Activated CD4-positive, CD25-positive, alpha-beta regulatory T cell (primary cell): ENCODE measurements at regions not wholly inside any gene's neighbourhood (a gene's known extent, or its start where the extent isn't known, plus 50 kb on each side); places are given as distances from the start of the nearest gene placed in this dataset.

ENCODE experiments used
- DNase-seq, 4 experiments: peaks; one replicate each; lab custom pipeline; 2025; lab: John Stamatoyannopoulos, UW

DNA sequence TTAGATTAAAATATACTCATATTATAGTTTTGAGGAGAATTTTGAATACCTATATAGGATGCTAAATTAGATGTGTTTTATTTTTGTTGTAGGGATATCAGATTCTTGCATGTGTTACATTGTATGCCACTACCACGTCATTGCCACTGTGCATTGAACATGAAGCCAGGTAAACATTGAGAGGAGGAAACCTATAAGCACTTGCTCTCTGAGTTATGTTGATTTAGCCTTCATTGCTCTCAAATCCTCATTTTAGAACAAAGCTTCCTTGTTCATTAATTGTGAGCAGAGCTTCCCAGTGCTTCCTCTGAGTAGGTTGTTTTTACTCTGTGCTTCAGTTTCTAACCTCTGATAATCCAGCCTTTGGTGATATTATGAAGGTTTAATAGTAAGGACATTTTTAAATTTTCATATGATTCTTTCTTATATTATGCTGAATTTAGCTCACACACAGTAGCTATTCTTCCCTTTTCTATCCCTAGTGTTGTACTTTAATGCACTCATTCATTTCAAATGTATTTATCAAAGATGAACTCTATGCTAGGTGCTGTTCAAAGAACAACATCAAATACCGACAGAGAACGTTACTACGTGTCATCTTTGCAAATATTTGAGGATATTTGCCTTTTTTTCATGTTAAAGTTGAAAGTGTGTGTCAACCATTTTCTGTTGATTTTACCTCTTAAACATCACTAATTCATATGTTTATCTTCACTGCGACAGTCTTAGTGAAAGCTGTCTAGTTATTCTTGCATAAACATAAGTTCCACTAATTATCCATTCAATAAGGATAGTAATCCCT is 1448.0 kb upstream of the MIR17HG start:
- DNase-seq: no peak

DNA sequence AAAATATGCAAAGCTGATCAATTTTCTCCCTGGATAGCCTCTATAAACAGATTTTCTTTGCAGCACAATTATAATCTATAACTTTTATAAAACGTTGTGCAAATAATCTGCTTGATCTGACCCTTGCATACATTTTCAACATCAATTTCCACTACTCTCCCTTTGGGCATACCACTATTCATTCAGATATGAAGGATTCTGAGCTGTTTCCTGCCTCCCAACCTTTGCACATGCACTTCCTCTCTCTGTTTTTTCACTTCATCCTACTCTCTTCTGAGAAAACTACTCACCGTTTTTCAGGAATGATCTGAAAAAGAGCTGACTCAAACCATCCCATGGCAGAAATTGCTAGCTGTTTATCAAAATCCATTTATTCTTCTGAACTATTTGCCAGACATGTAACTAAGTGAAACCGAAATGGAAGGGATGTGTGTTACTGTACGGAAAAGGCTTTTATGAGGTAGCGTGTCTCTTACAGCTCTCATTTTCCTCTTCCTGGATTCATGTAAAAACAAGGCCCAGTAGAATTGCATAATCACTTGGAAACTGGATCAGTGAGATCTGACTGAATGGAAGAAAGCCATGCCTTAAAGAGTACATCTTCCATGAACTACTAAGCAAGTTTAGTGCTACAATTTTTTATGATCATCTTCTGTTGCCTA is 1447.3 kb upstream of the MIR17HG start:
- no peak for DNase-seq

DNA sequence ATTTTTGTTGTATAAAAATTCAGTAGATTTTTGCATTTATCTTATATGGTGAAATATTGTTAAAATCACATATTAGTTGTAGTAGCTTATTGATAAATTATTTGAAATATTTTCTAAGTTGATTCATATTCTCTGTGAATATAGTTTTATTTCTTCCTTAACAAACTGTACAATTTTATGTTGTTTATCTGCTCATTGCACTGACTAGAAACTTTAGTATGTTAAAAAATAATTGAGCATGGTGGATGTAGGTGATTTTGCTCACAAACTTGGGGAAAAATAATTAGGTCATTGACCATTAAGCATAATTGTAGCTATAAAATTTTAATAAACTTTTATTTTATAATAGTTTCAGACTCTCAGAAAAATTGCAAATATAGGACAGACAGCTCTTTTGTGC is 1445.3 kb upstream of the MIR17HG start:
- no peak for DNase-seq

DNA sequence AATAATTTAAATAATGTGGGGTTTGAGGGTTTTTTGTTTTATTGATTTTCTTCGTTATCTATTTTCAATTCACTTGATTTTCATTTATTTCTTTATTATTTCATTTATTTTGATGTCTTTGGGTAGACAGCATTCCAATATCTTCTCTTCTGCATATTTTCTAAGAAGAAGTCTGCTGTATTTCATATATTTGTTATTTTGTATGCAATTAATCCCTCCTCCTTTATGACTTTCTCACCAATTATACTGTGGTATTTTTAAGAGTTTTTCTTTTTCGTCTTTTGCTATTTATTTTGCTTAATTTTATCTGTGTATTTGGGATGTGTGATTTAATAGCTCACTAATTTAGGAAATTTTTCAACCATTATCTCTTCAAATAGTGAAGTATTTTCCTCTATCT is 1444.4 kb upstream of the MIR17HG start:
- DNase-seq: no peak

DNA sequence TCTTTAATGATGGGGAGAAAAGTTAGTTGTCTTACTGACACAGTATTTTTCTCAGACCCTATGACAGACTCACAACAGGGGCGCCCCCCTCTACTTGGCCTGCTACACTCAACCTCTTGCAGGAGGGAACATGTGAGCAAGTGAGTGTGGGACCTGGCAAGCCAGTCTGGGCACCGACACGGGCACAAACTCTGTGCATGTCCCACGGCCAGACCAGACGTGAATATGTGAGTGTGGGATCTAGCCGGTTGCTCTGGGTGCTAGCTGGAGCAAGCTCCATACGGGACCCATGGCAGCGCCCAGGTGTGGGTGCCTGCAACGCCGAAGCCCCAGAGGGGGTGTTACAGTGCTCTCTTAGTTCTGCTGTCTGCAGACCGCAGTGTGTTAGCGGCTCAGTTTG is 1437.3 kb upstream of the MIR17HG start:
- no peak for DNase-seq

DNA sequence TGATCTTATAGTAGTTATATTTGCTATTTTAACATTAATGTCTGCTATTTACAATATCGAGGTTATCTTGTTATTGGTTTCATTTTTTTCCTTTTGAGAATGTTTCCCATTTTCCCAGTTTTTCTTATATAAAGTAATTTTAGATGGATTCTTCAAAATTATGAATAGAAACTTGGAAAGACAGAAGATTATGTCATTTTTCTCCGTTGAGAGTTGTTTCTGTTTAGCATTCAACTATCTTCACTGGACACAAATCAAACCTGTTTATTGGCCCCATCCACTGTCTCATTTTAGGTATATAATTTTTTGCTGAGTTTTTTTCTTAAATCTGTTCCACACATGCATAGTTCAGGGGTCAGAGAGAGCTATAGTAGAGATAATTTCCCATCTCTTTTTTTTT is 1430.9 kb upstream of the MIR17HG start:
- DNase-seq: no peak

DNA sequence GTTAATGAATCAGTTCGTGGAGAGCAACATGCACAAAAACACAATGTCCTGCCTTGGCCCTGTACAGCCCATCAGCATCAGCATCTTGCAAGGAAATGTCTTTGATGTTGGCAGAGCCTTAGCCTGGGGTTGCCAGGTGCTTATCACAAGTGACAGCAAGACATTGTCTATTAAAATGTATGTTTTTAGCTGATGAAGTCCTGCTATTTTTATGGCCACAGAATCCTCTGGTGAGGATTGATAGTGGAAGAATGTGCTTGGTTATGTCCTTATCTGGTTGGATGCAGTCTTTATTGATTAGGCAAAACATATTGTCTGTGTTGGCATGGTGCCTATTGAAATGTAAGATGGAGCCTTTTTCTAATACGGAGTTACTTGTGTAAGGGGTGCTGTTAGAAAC is 1427.0 kb upstream of the MIR17HG start:
- DNase-seq: no peak

DNA sequence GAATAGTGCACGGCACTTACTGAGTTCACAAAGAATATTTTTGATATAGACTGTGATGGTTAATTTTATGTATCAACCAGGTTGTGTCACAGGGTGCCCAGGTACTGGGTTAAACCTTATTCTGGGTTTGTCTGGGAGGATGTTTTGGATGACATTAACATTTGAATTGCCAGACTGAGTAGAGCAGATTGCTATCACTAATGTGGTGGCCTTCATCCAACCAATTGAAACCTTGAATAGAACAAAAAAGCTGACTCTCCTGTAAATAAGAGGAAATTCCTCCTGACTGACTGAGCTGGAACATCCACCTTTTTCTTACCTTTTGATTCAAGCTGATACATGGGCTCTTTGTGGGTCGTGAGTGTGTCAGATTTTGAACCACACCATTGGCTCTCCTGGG is 1424.4 kb upstream of the MIR17HG start:
- DNase-seq: no peak

DNA sequence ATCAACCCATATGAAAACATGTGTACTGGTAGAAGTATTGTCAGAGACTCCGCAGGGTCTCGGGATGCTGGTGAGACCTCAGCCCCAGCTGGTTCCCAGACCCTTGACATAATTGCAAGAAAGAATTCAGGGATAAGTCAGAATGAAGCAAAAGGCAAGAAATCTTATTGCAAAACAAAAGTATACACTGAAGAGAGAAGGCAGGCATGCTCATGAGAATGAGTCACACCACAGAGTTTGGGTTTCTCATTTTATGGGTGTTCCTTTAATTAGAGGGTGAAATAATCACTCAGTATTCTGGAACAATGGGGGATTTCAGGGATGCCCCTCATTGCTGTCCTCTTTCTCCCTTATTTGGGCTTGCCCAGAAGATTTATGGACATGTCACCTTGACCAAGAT is 1423.8 kb upstream of the MIR17HG start:
- no peak for DNase-seq

DNA sequence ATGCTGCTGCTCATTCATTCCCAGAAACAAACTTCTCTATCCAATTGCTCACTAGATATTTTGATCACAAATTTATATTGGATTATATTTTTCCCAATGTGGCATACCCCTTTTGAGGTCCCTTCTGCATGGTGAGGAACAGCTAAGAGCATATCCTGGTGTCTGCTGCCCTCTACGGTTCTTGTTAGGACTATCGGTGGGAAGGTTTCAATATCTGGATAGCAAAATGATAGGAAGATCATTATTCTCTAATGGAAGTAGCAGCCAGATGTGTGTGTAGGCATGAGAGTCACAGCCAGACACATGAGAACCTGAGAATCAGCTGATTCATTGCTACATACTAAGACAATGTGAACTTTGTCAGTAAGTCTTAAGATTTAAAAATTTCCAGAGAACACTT is 1422.4 kb upstream of the MIR17HG start:
- DNase-seq: no peak

DNA sequence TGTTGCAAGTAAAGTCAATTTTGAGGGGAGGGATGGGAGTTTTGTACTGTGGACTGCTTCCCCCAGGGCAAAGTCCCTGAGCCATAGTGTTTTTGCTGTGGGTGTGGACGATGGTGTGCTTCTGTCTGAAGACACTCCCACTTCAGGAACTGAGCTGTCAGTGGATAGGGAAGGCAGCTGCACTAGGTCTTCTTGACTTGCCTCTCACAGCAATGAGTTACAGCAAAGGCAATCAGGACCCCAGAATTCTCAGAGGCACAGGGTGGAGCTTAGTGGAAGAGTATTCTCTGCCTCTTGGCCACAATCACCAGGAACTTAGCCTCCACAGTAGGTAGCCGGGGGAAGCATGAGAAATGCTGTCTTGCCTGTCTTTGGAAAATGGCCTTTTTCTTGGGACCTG is 1416.6 kb upstream of the MIR17HG start:
- DNase-seq: no peak

DNA sequence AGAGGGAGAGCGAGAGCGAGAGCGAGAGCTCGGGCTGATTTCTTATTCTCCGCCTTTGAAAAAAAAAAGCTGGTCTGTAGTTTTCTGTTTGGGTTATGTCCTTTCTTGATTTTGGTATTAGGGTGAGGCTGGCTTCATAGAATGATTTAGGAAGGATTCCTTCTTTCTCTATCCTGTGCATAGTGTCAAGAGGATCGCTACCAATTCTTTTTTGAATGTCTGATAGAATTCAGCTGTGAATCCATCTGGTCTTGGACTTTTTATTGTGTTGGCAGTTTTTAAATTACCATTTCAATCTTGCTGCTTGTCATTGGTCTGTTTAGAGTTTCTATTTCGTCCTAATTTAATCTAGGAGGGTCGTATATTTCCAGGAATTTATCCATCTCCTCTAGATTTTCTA is 1414.6 kb upstream of the MIR17HG start:
- no peak for DNase-seq

DNA sequence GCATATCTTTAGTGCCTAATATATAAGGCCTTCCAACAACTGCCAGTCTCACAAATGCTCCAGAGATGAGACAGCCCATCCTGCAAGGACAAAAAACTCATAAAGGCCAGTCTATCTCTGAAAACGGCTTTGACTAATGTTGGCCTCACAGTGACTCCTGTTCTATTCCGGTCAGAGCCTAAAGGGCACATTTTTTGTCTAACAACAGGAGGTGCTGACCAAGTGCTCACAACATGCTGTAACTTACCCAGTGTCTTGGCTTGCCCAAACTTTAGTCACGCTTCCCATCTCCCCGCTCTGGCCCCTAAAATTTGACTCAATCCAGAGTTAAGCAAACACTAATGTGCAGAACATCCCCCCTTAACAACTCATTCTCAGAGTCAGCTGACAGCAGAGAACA is 1411.2 kb upstream of the MIR17HG start:
- no peak for DNase-seq

DNA sequence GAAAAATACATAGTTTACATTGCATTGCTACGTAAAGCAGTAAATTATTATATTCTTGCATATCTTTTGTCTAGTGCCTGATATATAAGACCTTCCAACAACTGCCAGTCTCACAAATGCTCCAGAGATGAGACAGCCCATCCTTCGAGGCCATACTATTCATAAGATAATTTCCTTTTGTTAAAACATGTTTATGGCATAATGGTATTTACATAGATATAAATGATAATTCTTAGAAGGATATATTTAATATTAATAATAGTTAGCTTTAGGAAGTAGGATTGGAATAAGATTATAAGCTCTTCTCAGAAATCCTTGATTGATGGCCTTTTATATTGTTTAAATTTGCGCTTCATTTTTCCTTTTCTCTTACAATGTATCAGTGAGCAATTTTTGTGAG is 1410.1 kb upstream of the MIR17HG start:
- DNase-seq: no peak

DNA sequence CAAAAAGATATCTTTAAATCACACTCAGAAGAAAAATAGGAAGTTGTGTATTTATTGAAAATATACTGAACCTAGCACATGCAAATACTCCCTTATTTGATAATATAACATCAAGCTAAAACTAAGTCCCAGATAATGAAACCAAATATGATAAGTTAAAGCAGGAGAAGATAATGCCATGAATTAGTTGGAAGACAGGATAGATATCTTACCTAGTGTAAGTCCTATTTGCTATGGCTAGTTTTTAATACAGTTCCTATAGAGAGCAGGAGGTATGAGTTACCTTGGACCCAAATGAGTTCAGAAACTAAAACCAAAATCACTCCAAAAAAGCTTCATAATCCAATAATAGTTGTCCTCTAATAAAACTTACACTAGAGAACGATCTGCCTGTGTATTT is 1407.1 kb upstream of the MIR17HG start:
- no peak for DNase-seq

DNA sequence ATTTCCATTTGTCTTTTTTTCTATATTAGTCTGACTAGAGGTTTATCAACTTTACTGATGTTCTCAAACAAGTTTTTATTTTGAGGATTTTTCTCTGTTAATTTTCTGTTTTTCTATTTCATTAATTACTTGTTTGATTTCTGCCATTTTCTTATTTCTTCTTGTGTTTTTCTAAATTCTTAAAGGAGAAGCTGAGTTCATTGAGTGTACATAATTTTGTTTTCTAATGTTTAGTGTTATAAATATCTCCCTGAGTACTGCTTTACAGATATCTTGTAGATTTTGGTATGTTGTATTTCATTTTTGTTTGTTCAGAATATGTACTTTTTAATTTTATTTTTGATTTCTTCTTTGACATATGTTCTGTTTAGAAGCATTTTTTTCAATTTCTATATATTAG is 1404.3 kb upstream of the MIR17HG start:
- DNase-seq: no peak

DNA sequence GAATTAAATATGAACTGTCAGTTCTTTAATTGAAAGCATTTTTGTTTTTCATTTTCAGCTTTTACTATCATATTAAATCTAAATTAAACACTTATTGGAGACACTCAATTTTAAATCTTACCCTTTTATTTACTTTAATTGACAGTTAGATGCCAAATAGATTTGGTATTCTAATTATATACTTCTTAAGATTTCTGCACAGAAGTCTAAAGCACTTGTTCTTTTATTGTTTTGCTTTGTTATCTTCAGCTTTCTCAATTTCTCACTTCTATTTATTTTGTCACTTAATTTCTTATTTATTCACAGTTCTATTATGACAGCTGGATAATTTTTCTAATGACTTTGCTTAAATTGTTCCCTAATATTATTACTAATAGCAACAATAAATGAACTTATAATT is 1397.3 kb upstream of the MIR17HG start:
- DNase-seq: no peak

DNA sequence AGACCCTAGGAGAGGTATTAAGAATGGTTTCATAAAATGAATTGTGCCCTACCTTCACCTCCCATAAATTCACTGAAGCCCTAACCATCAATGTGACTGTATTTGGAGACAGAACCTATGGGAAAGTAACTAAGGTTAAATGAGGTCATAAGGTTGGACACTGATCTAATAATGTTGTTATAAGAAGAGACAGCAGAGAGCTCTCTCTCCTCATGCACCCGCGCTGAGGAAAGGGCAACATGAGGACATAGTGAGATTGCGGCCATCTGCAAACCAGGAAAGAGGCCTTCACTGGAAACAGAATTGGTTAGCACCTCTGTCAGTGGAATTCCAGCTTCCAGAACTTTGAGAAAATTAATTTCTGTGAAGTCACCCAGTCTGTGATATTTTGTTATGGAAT is 1396.1 kb upstream of the MIR17HG start:
- no peak for DNase-seq

DNA sequence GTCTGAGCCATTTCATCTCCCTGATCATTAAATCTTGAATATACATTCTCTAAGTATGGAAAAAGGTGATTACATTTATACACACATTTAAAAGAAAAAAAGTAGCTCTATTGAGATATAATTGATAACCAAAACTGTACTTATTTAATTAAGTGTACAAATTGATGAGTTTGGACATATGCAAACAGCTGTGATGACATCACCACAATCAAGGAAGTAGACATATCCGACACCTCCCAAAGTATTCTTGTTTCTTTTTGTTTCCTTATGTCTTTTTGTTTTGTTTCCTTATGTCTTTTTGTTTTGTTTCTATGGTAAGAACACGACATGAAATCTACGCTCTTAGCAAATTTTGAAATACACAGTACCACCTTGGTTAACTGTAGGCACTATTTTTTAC is 1393.9 kb upstream of the MIR17HG start:
- DNase-seq: no peak

DNA sequence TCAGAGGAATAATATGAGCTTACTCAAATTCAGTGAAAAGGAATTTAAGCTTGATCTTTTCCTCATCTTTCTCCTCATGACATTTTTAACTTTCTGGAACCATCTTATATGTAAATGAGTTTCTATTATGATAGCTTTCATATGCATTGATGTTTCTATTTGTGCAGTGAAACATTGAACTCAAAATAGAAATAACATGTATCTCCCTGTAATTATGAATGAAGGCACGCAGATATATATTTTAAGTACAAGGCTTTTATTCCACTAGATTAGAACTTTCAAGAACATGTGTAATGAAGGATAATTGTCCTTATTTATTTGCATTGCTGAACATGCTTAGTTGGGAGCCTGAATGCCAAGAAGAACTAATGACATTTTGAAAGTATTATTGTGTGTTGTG is 1391.7 kb upstream of the MIR17HG start:
- no peak for DNase-seq

DNA sequence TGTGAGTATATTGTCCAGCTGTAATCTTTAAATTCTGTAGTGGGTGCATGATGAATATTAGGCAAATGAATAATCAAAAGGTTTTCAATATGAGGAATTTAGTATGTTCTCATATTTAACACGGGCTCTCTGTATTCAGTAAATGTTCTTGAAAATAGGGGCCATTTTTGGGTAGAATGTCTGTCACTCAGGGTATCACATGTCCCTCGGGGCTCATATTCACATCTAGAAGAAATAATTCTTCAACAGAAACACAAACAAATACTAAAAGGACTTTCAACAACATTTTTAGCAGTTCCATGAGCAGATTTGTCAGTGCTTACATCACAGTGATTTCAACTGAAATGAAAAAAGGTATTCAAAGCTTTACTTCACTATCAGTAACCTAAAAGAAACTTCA is 1388.4 kb upstream of the MIR17HG start:
- no peak for DNase-seq

DNA sequence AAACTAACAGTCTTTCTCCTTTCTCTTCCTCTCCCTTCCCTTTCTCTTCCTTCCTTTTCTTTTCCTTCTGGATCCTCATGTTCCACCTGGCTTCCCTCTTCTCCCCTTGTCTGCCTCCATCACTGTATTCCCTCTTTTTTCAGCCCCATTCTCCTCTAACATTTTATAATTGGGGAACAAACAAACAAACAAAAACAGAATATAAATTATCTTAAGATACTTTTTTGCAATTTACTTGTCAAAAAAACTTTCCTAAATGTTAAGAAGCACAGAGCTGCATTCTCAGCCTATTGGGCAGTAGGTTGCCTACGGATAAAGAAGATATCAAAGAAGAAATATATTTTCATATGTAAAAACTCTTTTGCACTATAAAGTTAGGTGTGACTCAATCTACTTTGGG is 1382.2 kb upstream of the MIR17HG start:
- DNase-seq: no peak

DNA sequence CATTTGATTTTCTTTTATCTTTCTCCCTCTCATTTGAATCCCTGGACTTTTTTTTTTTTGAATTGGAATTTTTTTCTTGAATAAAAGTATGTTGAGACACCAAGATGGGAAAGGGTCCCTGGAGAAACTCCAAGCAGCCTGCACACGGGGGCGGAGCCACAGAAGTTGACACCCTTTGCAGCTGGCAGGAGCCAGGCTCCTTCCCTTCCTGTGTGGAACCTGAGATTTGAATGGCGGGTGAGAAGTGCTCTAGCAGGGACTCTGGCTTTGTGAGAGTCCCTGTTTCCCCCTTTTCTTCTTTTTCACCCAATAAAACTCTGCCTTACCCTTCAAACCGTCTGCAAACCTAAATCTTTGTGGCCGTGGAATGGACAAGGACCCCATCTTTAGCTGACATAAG is 1381.0 kb upstream of the MIR17HG start:
- DNase-seq: no peak

DNA sequence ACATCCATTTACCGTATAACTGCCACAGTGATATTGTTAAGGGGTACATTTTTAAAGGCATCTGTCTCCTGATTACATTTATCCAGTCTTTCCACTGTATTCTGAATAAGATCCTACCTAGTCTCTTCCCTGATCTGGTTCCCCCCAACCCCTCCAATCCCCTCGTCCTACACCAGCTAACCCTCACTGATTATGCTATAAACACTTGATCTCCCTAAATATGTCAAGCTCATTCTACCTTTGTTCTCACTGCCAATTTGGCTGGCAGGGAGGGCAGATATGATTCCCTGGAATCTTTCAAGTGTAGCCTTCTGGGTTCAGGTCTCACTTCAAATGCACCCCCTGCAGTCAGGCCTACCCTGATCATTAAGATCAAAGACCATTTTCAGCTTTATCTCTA is 1379.8 kb upstream of the MIR17HG start:
- no peak for DNase-seq
